OCI-LY1 (cell line): ENCODE measurements at regions not wholly inside any gene's neighbourhood (a gene's known extent, or its start where the extent isn't known, plus 50 kb on each side); places are given as distances from the start of the nearest gene placed in this dataset.

ENCODE experiments used
- CTCF ChIP-seq: fragments of 200-600 bp; sonication (generic), shearing (Covaris generic); IDR thresholded peaks from 2 replicates; pipeline ENCODE4 v1.5.1; 2017; ENCODE audit warnings: mild to moderate bottlenecking, antibody characterized with exemption, low read length, moderate library complexity, mixed read lengths
- EZH2 ChIP-seq: fragments of 200-600 bp; sonication (generic), shearing (Covaris generic); IDR thresholded peaks from 2 replicates; pipeline ENCODE4 v1.8.0; 2017; ENCODE audit warnings: borderline replicate concordance, mixed run types, mild to moderate bottlenecking, antibody characterized with exemption, low read length, moderate library complexity, mixed read lengths

GRCh38 chr4:110359076-110359475 lies 116.9 kb upstream of the ENPEP start:
- TF ChIP-seq CTCF (no peak), EZH2 (no peak)
